GM21717 (cell line): ENCODE measurements at regions not wholly inside any gene's neighbourhood (a gene's known extent, or its start where the extent isn't known, plus 50 kb on each side); places are given as distances from the start of the nearest gene placed in this dataset.
"Not testable (repeated sequence)": the region's sequence is repeated elsewhere in the genome, so short reads cannot be mapped to it uniquely, and the experiment has no call there.

Experiments
- ATAC-seq: cut with Tn5 transposase; IDR thresholded peaks from one replicate; pipeline ENCODE4 v1.9.1; 2021; ENCODE audit warnings: mild to moderate bottlenecking, moderate library complexity; ENCODE audit not compliant: unreplicated experiment

GRCh38 chr10:53357587-53357986, 585.0 kb upstream of the MBL2 start:
- ATAC-seq, result no peak

- ATAC-seq, result no peak
These were observed 584.2 kb upstream of the MBL2 start for GRCh38 chr10:53356616-53357349.

GRCh38 chr10:53342531-53342930, 569.9 kb upstream of the MBL2 start:
- not testable (repeated sequence) for ATAC-seq

GRCh38 chr10:53338199-53338598, 565.6 kb upstream of the MBL2 start:
- not testable (repeated sequence) for ATAC-seq

GRCh38 chr10:53335803-53336422, 563.3 kb upstream of the MBL2 start:
- not testable (repeated sequence) for ATAC-seq

- no peak for ATAC-seq
These were observed 558.9 kb upstream of the MBL2 start for GRCh38 chr10:53331460-53331859.

- not testable (repeated sequence) for ATAC-seq
These were observed 554.1 kb upstream of the MBL2 start for GRCh38 chr10:53326401-53327305.

GRCh38 chr10:53325066-53325465, 552.5 kb upstream of the MBL2 start:
- ATAC-seq, result no peak

- ATAC-seq, result no peak
These were observed 543.1 kb upstream of the MBL2 start for GRCh38 chr10:53315709-53316108.

GRCh38 chr10:53314876-53315275, 542.3 kb upstream of the MBL2 start:
- no peak for ATAC-seq

GRCh38 chr10:53298443-53298842, 525.9 kb upstream of the MBL2 start:
- no peak for ATAC-seq

GRCh38 chr10:53284615-53285182, 512.1 kb upstream of the MBL2 start:
- ATAC-seq, result no peak

- no peak for ATAC-seq
These were observed 504.2 kb upstream of the MBL2 start for GRCh38 chr10:53276797-53277196.

GRCh38 chr10:53269482-53269881, 496.9 kb upstream of the MBL2 start:
- ATAC-seq, result no peak

GRCh38 chr10:53260213-53260612, 487.6 kb upstream of the MBL2 start:
- no peak for ATAC-seq

GRCh38 chr10:53256623-53257022, 484.0 kb upstream of the MBL2 start:
- ATAC-seq, result no peak

GRCh38 chr10:53255661-53256205, 483.1 kb upstream of the MBL2 start:
- ATAC-seq, result no peak

- no peak for ATAC-seq
These were observed 480.6 kb upstream of the MBL2 start for GRCh38 chr10:53253221-53253620.

GRCh38 chr10:53239873-53240272, 467.3 kb upstream of the MBL2 start:
- ATAC-seq, result no peak

- ATAC-seq, result no peak
These were observed 464.4 kb upstream of the MBL2 start for GRCh38 chr10:53236941-53237340.

GRCh38 chr10:53233749-53234148, 461.2 kb upstream of the MBL2 start:
- no peak for ATAC-seq
